ENCODE measurements at regions not wholly inside any gene's neighbourhood (a gene's known extent, or its start where the extent isn't known, plus 50 kb on each side); places are given as distances from the start of the nearest gene placed in this dataset.

DNA sequence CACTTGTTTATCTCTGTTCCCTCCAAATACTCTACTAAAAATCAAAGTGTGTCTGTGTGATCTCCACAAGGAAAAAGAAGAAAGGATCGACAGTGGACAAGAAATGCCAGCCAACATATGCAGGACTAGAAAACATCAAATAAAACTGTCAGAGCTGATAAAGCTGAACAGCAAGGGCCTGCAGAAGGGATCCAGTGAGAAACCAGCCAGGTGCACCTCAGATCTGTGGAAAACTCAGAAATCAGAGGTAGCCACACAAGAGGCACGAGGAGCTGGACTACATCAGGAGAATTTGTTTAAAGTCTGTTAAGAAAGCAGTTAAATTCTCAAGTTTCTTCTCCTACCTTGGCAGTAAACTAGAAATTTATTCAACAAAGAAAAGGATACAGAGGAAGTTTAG, 135.2 kb downstream of the SUCLG1 start:
- Histone ChIP-seq H3K36me3 (no peaks in the 10 kb centered on the region), H3K9me3 (replicated peaks) (no peaks in the 10 kb centered on the region), H3K4me3 (no peak overlapping the region), H3K27ac (replicated peaks) (no peak overlapping the region), H3K4me1 (no peaks in the 10 kb centered on the region), H3K27me3 (ENCODE audit: low read depth) (peaks cover 47% of the 10 kb centered on the region)
- DNase-seq = no peak
- intact Hi-C loops (cut with micrococcal nuclease) = no loop called here
- no peak for TF ChIP-seq CTCF (IDR thresholded peaks at IDR 0.05; ENCODE audit: borderline replicate concordance)

- TF ChIP-seq CTCF (IDR thresholded peaks at IDR 0.05; ENCODE audit: borderline replicate concordance) = no peak
- Histone ChIP-seq H3K9me3 (replicated peaks) (no peaks in the 10 kb centered on the region), H3K27me3 (ENCODE audit: low read depth) (peaks cover 73% of the 10 kb centered on the region), H3K4me1 (no peaks in the 10 kb centered on the region), H3K36me3 (no peaks in the 10 kb centered on the region), H3K27ac (replicated peaks) (no peak overlapping the region), H3K4me3 (no peak overlapping the region)
- intact Hi-C loops (cut with micrococcal nuclease) = no loop called here
- no peak for DNase-seq
These were observed 138.1 kb downstream of the SUCLG1 start for GRCh38 chr2:84320940-84321339.

- DNase-seq = no peak
- Histone ChIP-seq H3K9me3 (replicated peaks) (no peaks in the 10 kb centered on the region), H3K36me3 (no peaks in the 10 kb centered on the region), H3K27me3 (ENCODE audit: low read depth) (peaks cover 86% of the 10 kb centered on the region), H3K4me1 (no peaks in the 10 kb centered on the region), H3K4me3 (no peak overlapping the region), H3K27ac (replicated peaks) (no peak overlapping the region)
- intact Hi-C loops (cut with micrococcal nuclease) = no loop called here
- TF ChIP-seq CTCF (IDR thresholded peaks at IDR 0.05; ENCODE audit: borderline replicate concordance) = no peak
These were observed 139.5 kb downstream of the SUCLG1 start for GRCh38 chr2:84319581-84319980.

GRCh38 chr2:84317135-84317534, 141.9 kb downstream of the SUCLG1 start:
- intact Hi-C loops (cut with micrococcal nuclease) = no loop called here
- TF ChIP-seq CTCF (IDR thresholded peaks at IDR 0.05; ENCODE audit: borderline replicate concordance) = no peak
- no peak for DNase-seq
- no peaks in the 10 kb centered on the region for H3K9me3 ChIP-seq (replicated peaks)
- no peaks in the 10 kb centered on the region for H3K4me1 ChIP-seq
- H3K27me3 ChIP-seq (ENCODE audit: low read depth) = peaks cover 73% of the 10 kb centered on the region
- H3K4me3 ChIP-seq = no peak overlapping the region
- H3K27ac ChIP-seq (replicated peaks) = no peak overlapping the region
- H3K36me3 ChIP-seq = no peaks in the 10 kb centered on the region

DNA sequence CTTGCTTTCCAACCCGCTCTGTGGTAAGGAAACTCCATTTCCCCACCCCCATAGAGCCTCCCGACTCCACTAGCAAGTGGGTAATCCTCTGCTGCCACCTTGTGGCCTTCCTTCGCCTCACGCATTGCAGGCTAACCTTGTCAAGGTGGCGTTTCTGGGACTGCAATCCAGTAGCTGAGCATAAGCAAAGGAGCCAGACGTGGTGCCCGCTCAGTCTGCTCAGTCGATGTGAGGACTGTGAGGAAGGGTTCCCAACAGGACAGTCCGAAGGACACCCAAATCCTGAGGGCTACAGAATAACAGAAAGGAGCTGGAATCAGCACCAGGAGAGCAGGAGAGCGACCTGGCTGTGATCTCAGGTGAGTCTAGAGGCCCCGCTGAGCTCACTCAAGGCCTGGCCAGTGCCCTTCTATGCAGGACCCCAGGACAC, 144.2 kb downstream of the SUCLG1 start:
- intact Hi-C loops (cut with micrococcal nuclease) = no loop called here
- no peak overlapping the region for H3K27ac ChIP-seq (replicated peaks)
- no peaks in the 10 kb centered on the region for H3K9me3 ChIP-seq (replicated peaks)
- no peak overlapping the region for H3K4me3 ChIP-seq
- H3K4me1 ChIP-seq = no peaks in the 10 kb centered on the region
- peak; percentile 87 for TF ChIP-seq CTCF (IDR thresholded peaks at IDR 0.05; ENCODE audit: borderline replicate concordance)
- peak; percentile 67 for DNase-seq
- H3K36me3 ChIP-seq = no peaks in the 10 kb centered on the region
- H3K27me3 ChIP-seq (ENCODE audit: low read depth) = peaks cover 53% of the 10 kb centered on the region

GRCh38 chr2:84314250-84314649, 144.8 kb downstream of the SUCLG1 start:
- DNase-seq = no peak

More at GRCh38 chr2:84314250-84314649, 144.8 kb downstream of the SUCLG1 start:
- no peak overlapping the region for H3K27ac ChIP-seq (replicated peaks)
- H3K4me3 ChIP-seq = no peak overlapping the region
- H3K9me3 ChIP-seq (replicated peaks) = no peaks in the 10 kb centered on the region
- TF ChIP-seq CTCF (IDR thresholded peaks at IDR 0.05; ENCODE audit: borderline replicate concordance) = no peak
- H3K4me1 ChIP-seq = no peaks in the 10 kb centered on the region
- intact Hi-C loops (cut with micrococcal nuclease) = no loop called here
- peaks cover 47% of the 10 kb centered on the region for H3K27me3 ChIP-seq (ENCODE audit: low read depth)
- no peaks in the 10 kb centered on the region for H3K36me3 ChIP-seq

All from left ventricle myocardium inferior (tissue), 1 donor.